Thymus (tissue), 11 donors: ENCODE measurements at regions not wholly inside any gene's neighbourhood (a gene's known extent, or its start where the extent isn't known, plus 50 kb on each side); places are given as distances from the start of the nearest gene placed in this dataset.

Experiments used
- DNase-seq, 9 donors: peaks; one replicate each; pipeline ENCODE4 v3.0.0-alpha.2; 2013; ENCODE audit warnings: low spot score in 9 of 9, low read depth in 6 of 9, missing footprints in 1 of 9
- H3K27ac ChIP-seq, 2 donors: one replicate each; pipeline ENCODE4 v1.5.1; 2013; ENCODE audit warnings: control low read depth in 1 of 2, low read depth in 1 of 2, low read length in 1 of 2, mild to moderate bottlenecking in 1 of 2, moderate library complexity in 1 of 2
- H3K27me3 ChIP-seq, 2 donors: one replicate each; pipeline ENCODE4 v1.5.1; 2013; ENCODE audit warnings: low read length in 1 of 2; ENCODE audit not compliant: control insufficient read depth in 2 of 2, insufficient read depth in 1 of 2
- H3K36me3 ChIP-seq, 2 donors: one replicate each; pipeline ENCODE4 v1.5.1; 2013; ENCODE audit warnings: low read length in 1 of 2, mild to moderate bottlenecking in 1 of 2, moderate library complexity in 1 of 2; ENCODE audit not compliant: control insufficient read depth in 2 of 2, insufficient read depth in 2 of 2
- H3K4me1 ChIP-seq, 2 donors: one replicate each; pipeline ENCODE4 v1.5.1; 2013; ENCODE audit warnings: low read length in 2 of 2; ENCODE audit not compliant: control insufficient read depth in 2 of 2, insufficient read depth in 2 of 2
- H3K4me3 ChIP-seq, 2 donors: one replicate each; pipeline ENCODE4 v1.5.1; 2013; ENCODE audit warnings: low read length in 2 of 2, control low read depth in 1 of 2, mild to moderate bottlenecking in 1 of 2
- H3K9me3 ChIP-seq, 2 donors: one replicate each; pipeline ENCODE4 v1.5.1; 2013; ENCODE audit warnings: low read length in 1 of 2, mild to moderate bottlenecking in 1 of 2; ENCODE audit not compliant: control insufficient read depth in 2 of 2, insufficient read depth in 1 of 2
- WGBS: extraction: QIAGEN DNeasy Blood & Tissue Kit; methylation state at CpG from one replicate; pipeline ENCODE4 v1.1.7; 2013; 5-methylcytosine and 5-hydroxymethylcytosine counted together
- donor health status: healthy.

DNA sequence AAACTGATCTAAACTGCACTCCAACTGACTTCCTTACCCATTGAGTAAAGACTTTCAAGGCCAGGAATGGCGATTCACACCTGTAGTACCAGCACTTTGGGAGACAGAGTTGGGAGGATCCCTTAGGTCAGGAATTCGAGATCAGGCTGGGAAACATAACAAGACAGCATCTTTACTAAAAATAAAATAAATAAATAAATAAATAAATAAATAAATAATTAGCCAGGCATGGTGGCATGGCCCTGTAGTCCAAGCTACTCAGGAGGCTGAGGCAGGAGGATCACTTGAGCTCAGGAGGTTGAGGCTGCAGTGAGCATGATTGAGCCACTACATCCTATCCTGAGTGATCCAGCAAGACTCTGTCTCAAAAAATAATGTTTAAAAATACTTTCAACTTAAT, 148.4 kb downstream of the CEMIP2 start:
- Histone ChIP-seq H3K27me3 (no peaks in the 10 kb centered on the region), H3K27ac (no peak overlapping the region), H3K36me3 (no peaks in the 10 kb centered on the region), H3K4me3 (no peak overlapping the region), H3K9me3 (no peaks in the 10 kb centered on the region), H3K4me1 (no peaks in the 10 kb centered on the region)
- 90% methylated on average over 2 of the region's 2 CpGs for WGBS
- no peak for DNase-seq

DNA sequence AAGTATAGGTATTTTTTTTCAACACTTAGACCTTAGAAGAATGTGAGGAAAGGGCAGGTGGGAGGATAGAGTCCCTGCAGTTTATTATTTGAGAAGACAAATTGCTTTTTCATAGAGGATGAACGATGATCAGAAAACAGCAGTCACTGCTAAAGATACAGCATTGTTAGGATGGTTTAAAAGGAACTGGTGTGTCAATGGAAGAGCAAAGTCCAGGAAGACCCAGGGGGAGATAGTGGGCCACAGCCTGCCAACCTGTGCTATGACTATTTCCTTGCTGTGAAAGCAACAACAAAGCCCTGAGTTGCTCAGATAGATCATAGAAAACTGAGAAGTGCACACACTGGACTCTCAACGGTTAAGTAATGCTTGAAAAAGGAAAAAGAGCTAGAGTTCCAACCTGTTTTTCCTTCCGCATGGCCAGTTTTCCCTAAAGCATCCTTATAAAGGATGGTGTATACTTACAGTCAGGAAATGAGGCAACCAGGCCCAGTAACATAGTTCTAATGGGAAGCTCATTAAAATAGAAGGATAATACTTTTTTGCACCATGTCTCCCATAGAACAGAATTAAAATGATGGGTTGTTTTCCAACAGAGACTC, 153.8 kb downstream of the CEMIP2 start:
- Histone ChIP-seq H3K4me3 (no peak overlapping the region), H3K27me3 (no peaks in the 10 kb centered on the region), H3K4me1 (no peaks in the 10 kb centered on the region), H3K27ac (no peak overlapping the region), H3K9me3 (no peaks in the 10 kb centered on the region), H3K36me3 (no peaks in the 10 kb centered on the region)
- no peak for DNase-seq
- 90% methylated on average over 3 of the region's 3 CpGs for WGBS

DNA sequence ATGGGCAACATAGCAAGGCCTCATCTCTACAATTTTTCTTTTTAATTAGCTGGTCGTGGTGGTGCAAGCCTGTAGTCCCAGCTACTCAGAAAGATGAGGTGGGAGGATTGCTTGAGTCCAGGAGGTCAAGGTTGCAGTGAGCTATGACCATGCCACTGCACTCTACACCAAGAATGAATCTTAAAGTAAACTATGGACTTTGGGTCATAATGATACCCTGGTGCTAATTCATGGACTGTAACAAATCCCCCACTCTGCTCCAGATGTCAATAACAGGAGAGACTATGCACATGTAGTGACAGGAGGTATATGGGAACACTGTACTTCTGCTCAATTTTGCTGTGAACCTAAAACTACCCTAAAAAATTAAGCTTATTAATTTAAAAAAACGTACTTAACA, 155.4 kb downstream of the CEMIP2 start:
- Histone ChIP-seq H3K36me3 (no peaks in the 10 kb centered on the region), H3K9me3 (no peaks in the 10 kb centered on the region), H3K27me3 (no peaks in the 10 kb centered on the region), H3K27ac (no peak overlapping the region), H3K4me3 (no peak overlapping the region), H3K4me1 (no peaks in the 10 kb centered on the region)
- 92% methylated on average over 2 of the region's 2 CpGs for WGBS
- no peak for DNase-seq

DNA sequence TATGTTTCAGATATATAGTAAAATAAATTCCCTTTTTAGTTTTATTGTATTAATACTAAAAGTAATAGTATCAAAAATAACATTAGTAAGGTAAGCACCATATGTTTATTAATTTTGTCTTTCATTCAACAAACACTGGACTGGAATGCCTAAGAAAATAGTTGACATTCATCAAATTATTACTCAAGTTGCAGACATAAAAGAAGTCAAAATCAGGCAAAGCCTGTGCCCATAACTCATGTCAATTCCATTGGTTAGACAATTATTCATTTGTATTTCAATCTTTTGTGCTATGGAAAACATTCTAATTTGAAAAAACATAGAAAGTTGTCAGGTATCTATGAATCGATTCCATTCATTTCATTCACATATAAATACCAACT, 158.9 kb downstream of the CEMIP2 start:
- Histone ChIP-seq H3K27me3 (no peaks in the 10 kb centered on the region), H3K36me3 (no peaks in the 10 kb centered on the region), H3K4me1 (no peaks in the 10 kb centered on the region), H3K27ac (no peak overlapping the region), H3K9me3 (no peaks in the 10 kb centered on the region), H3K4me3 (no peak overlapping the region)
- DNase-seq: no peak
- WGBS: 97% methylated on average over 1 of the region's 1 CpG

DNA sequence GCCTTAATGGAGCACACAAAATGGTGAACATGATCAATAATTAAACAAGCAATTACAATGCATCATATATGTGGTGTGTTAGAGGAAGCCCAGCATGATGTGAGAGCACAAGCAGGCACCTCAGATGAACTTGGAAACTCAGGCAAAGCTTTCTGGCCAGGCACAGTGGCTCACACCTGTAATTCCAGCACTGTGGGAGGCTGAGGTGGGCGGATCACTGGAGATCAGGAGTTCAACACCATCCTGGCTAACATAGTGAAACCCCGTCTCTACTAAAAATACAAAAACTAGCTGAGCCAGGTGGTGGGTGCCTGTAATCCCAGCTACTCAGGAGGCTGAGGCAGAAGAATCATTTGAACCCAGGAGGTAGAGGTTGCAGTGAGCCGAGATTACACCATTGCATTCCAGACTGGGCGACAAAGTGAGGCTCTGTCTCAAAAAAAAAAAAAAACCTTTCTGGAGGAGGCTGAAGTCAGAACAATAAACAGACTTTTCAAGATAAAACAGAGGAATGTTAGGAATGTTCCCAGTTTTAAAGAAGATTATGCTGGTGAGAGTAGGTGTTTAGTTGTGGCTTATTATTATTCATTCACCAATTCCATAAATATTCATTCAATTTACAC, 159.4 kb downstream of the CEMIP2 start:
- Histone ChIP-seq H3K27ac (no peak overlapping the region), H3K27me3 (no peaks in the 10 kb centered on the region), H3K4me3 (no peak overlapping the region), H3K4me1 (no peaks in the 10 kb centered on the region), H3K9me3 (no peaks in the 10 kb centered on the region), H3K36me3 (no peaks in the 10 kb centered on the region)
- 83% methylated on average over 4 of the region's 4 CpGs for WGBS
- no peak for DNase-seq

DNA sequence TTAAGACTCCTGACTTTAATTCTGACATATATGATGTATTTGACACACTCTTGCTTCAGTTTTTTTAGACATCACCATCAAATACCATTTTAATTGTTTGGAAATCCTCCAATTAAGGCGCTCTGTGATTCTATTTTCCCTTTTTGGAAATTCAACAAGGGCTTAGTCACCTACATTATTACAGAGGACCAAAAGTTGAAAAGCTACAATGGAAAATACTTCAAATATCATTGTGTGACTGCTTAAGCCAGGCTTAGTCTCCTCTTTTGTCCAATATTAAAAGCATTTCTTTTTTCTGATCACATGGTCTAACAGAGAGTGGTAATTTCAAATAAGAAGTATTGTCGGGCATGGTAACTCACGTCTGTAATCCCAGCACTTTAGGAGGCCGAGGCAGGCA, 160.3 kb downstream of the CEMIP2 start:
- no peaks in the 10 kb centered on the region for H3K4me1 ChIP-seq
- H3K27me3 ChIP-seq: no peaks in the 10 kb centered on the region
- WGBS: 96% methylated on average over 4 of the region's 4 CpGs
- DNase-seq: no peak
- no peak overlapping the region for H3K27ac ChIP-seq
- no peaks in the 10 kb centered on the region for H3K36me3 ChIP-seq
- H3K4me3 ChIP-seq: no peak overlapping the region
- no peaks in the 10 kb centered on the region for H3K9me3 ChIP-seq

DNA sequence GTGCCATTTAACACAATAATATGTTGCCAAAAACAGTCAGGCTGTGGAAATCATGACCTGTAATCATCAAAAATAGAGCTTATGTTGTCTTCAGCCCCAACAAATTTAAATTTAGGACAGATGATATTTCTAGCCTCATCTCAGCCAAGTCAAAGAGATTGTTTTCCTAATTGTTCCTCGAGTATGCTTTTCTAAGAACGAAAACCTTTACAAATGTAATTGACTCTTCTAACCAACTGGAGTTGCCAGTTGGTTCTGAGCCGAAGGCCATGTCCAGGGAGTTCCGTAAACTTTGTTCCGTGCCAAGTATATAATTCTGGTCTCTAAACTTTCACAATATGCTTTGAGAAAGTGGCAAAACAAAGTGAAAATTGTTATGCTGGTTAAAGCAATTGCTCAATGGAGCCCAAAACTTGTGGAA, 160.8 kb downstream of the CEMIP2 start:
- WGBS: 95% methylated on average over 5 of the region's 5 CpGs
- Histone ChIP-seq H3K4me3 (no peak overlapping the region), H3K36me3 (no peaks in the 10 kb centered on the region), H3K27ac (no peak overlapping the region), H3K4me1 (no peaks in the 10 kb centered on the region), H3K9me3 (no peaks in the 10 kb centered on the region), H3K27me3 (no peaks in the 10 kb centered on the region)
- DNase-seq: no peak

DNA sequence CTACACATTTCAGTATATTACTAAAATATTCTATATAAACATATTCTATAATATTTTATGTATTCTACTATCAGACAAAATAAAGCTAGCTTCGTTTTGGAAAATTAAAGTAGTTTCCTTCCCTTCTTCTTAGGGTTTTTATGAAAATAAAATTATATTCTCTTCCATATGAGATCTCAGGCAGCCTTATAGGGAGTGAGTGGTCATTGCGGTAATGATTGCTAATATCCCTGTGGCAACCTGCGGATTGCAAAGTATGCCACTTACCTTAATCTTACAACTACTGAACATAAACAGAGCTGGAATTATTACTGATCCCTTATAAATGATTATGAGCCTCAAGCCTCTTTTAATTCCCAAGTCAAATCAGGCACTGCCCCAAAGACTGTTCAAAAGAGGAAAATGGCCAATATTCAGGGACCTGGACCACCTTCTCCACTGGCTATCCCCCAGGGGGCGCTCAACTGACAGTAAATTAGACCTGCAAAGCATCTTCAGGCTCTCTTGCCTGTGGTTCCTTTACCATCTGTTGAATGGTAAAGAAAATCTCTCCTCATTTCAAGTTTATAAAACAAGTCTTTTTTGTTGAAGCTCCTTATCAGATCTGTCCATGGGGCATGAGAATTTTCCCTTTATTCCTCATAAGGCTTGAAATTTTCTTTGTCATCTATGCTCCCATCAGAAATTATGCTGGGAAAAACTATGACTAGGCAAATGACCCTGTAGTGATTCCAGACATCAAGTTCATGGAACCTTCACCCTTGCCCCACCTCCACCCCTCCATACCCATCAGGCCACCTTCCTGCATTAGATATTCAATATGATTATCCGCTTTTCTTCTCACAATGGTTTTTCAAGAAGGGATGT, 163.9 kb downstream of the CEMIP2 start:
- Histone ChIP-seq H3K27ac (no peak overlapping the region), H3K9me3 (no peaks in the 10 kb centered on the region), H3K4me1 (no peaks in the 10 kb centered on the region), H3K36me3 (no peaks in the 10 kb centered on the region), H3K4me3 (no peak overlapping the region), H3K27me3 (no peaks in the 10 kb centered on the region)
- 70% methylated on average over 5 of the region's 5 CpGs for WGBS
- peak; percentile 19 to 81 (median 51) for DNase-seq

DNA sequence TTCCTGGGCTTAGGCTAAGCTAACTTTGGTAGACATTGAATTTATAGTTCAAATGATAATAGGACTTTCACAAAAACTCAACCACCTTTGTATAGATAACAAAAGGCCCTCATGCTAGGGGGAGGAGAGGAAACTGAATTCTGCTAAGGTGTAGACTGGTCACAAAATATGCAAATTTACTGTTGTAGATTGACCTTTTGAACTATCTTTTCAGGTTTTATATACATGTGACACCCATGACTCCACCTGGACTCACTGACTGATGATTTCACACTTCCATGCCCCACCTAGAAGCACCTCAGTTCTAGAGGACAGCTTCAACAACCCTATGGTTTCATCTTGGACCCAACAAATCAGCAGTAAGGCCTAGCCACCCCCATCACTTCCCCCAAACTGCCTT, 165.7 kb downstream of the CEMIP2 start:
- H3K4me3 ChIP-seq: no peak overlapping the region
- H3K27me3 ChIP-seq: no peaks in the 10 kb centered on the region
- no peaks in the 10 kb centered on the region for H3K9me3 ChIP-seq
- no peaks in the 10 kb centered on the region for H3K36me3 ChIP-seq
- no peak overlapping the region for H3K27ac ChIP-seq
- H3K4me1 ChIP-seq: no peaks in the 10 kb centered on the region
- no peak for DNase-seq
